ENCODE measurements at regions not wholly inside any gene's neighbourhood (a gene's known extent, or its start where the extent isn't known, plus 50 kb on each side); places are given as distances from the start of the nearest gene placed in this dataset.

DNA sequence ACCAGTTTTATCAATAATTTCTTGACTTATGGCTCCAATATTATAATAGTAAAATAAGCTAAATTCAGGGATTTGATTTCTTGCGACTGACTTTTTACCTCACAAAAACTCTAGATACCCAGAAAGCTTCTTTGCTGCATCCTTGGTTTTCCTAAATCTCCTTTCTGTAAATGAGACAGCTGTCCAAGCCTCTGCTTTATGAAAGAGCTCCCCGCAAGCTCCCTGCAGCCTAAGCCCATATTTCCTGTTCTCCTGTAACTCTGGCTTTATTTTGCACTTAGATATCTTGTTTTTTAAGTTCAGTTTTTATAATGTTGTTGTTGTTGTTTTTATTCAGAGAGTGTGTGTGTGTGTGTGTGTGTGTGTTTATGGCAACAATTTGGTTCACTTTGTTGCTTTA is 361.7 kb upstream of the PKDCC start:
- no peaks in the 10 kb centered on the region for H3K27me3 ChIP-seq (replicated peaks; ENCODE audit: control insufficient read depth, insufficient read depth, low read length, poor library complexity, severe bottlenecking)
- no peak overlapping the region for H3K27ac ChIP-seq (ENCODE audit: insufficient read depth, low read length, poor library complexity, severe bottlenecking)
- no peak overlapping the region for H3K4me3 ChIP-seq (ENCODE audit: insufficient read depth, low read depth, low read length, poor library complexity, severe bottlenecking)
- H3K4me1 ChIP-seq (ENCODE audit: control insufficient read depth, insufficient read depth, low read length, poor library complexity, severe bottlenecking) = no peaks in the 10 kb centered on the region
- no peak for DNase-seq
- no peaks in the 10 kb centered on the region for H3K9me3 ChIP-seq (ENCODE audit: control insufficient read depth, low read length)
- H3K36me3 ChIP-seq (ENCODE audit: control insufficient read depth, insufficient read depth, low read length) = no peaks in the 10 kb centered on the region

DNA sequence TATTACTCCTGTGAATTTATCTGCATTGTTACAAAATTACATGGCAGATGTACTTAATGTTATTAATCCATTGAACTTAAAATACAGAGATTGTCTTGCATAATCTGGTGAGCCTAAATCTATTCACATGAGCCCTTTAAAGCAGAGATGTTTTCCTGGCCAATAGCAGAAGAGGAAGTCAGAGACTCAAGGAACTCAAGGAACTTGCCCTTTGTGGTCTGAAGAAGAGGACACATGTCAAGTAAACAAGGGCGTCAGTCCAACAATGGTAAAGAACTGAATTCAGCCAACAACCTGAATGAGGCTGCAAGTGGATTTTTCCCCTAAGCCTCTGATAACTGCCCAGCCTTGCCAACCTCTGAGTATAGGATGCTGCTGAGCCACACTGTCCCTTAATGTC is 356.3 kb upstream of the PKDCC start:
- Histone ChIP-seq H3K27me3 (replicated peaks; ENCODE audit: control insufficient read depth, insufficient read depth, low read length, poor library complexity, severe bottlenecking) (no peaks in the 10 kb centered on the region), H3K36me3 (ENCODE audit: control insufficient read depth, insufficient read depth, low read length) (no peaks in the 10 kb centered on the region), H3K4me1 (ENCODE audit: control insufficient read depth, insufficient read depth, low read length, poor library complexity, severe bottlenecking) (no peaks in the 10 kb centered on the region), H3K9me3 (ENCODE audit: control insufficient read depth, low read length) (no peaks in the 10 kb centered on the region), H3K4me3 (ENCODE audit: insufficient read depth, low read depth, low read length, poor library complexity, severe bottlenecking) (no peak overlapping the region), H3K27ac (ENCODE audit: insufficient read depth, low read length, poor library complexity, severe bottlenecking) (no peak overlapping the region)
- DNase-seq = no peak

DNA sequence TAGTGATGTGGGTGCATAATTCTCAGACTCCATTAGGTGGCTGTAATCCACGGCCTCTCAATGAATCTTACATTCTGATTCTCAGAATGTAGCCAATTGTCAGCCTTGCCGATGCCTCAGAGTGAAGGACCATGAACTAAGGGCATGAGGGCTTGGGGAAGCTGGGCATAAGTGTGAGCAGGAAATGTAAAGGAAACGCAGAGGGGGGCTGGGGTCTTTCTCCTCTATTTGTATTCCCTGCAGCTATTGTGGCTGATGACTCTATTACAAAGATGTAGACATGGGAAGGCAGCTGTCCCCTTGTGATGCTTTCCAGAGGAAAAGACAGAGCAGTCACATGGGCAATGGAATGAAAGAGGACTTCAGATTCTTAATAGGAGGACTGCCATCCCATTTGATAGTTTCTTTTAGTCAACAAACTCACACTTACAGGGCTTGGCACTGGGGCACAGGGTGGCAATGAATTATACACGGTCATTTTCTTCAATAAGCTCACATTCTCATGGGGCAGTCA is 353.2 kb upstream of the PKDCC start:
- H3K4me3 ChIP-seq (ENCODE audit: insufficient read depth, low read depth, low read length, poor library complexity, severe bottlenecking) = no peak overlapping the region
- H3K36me3 ChIP-seq (ENCODE audit: control insufficient read depth, insufficient read depth, low read length) = no peaks in the 10 kb centered on the region
- DNase-seq = no peak
- no peaks in the 10 kb centered on the region for H3K4me1 ChIP-seq (ENCODE audit: control insufficient read depth, insufficient read depth, low read length, poor library complexity, severe bottlenecking)
- H3K9me3 ChIP-seq (ENCODE audit: control insufficient read depth, low read length) = no peaks in the 10 kb centered on the region
- no peak overlapping the region for H3K27ac ChIP-seq (ENCODE audit: insufficient read depth, low read length, poor library complexity, severe bottlenecking)
- no peaks in the 10 kb centered on the region for H3K27me3 ChIP-seq (replicated peaks; ENCODE audit: control insufficient read depth, insufficient read depth, low read length, poor library complexity, severe bottlenecking)

DNA sequence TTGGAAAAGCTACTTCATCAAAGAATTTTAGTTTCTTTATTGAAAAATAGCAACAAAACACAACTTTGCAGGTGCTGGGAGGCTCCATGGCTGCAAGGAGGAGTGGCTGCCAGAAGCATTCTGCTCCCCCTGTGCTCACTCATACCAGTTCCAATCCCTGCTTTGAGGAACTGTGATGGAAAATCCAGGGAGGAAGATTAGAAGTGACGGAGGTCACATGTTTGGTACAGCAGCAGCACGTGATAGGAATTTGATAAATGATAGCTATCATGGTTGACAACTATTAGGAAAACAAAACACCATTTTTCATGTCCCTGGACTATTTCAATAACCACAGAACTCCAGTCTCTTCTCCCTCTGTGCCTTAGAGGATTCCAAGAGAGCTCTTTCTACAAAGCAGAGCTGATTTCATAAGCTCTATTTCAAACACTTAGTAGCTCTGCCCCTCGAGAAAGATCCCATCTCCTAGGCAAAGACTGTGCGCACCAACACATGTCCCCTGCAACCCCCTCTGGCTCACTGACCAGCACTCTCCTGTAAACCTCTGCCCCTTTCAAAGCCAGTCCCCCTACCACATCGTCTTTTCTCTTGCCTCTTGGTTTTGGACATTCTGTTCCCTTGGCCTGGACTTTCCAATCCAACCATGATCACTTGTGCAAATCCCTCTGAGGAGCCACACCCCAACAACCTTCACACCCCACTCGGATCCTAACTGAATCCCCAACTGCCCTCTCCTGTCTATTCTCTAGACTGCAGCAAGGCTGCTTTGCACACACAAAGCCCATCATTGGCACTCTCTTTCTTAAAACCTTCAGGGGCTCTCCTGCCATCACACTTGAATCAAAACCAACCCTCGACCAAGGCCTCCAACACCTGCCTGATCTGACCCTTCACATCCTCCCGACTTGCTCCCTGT is 352.4 kb upstream of the PKDCC start:
- H3K4me3 ChIP-seq (ENCODE audit: insufficient read depth, low read depth, low read length, poor library complexity, severe bottlenecking) = no peak overlapping the region
- DNase-seq = no peak
- H3K4me1 ChIP-seq (ENCODE audit: control insufficient read depth, insufficient read depth, low read length, poor library complexity, severe bottlenecking) = no peaks in the 10 kb centered on the region
- no peak overlapping the region for H3K27ac ChIP-seq (ENCODE audit: insufficient read depth, low read length, poor library complexity, severe bottlenecking)
- no peaks in the 10 kb centered on the region for H3K27me3 ChIP-seq (replicated peaks; ENCODE audit: control insufficient read depth, insufficient read depth, low read length, poor library complexity, severe bottlenecking)
- no peaks in the 10 kb centered on the region for H3K9me3 ChIP-seq (ENCODE audit: control insufficient read depth, low read length)
- no peaks in the 10 kb centered on the region for H3K36me3 ChIP-seq (ENCODE audit: control insufficient read depth, insufficient read depth, low read length)

DNA sequence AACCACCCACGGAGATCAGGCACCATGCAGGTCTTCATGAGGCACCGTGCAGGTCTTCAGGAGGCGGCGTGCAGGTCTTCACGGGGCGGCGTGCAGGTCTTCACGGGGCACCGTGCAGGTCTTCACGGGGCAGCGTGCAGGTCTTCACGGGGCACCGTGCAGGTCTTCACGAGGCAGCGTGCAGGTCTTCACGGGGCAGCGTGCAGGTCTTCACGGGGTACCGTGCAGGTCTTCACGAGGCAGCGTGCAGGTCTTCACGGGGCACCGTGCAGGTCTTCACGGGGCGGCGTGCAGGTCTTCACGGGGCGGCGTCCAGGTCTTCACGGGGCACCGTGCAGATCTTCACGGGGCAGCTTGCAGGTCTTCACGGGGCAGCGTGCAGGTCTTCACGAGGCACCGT is 350.4 kb upstream of the PKDCC start:
- Histone ChIP-seq H3K4me1 (ENCODE audit: control insufficient read depth, insufficient read depth, low read length, poor library complexity, severe bottlenecking) (no peaks in the 10 kb centered on the region), H3K27ac (ENCODE audit: insufficient read depth, low read length, poor library complexity, severe bottlenecking) (no peak overlapping the region), H3K36me3 (ENCODE audit: control insufficient read depth, insufficient read depth, low read length) (no peaks in the 10 kb centered on the region), H3K9me3 (ENCODE audit: control insufficient read depth, low read length) (no peaks in the 10 kb centered on the region), H3K27me3 (replicated peaks; ENCODE audit: control insufficient read depth, insufficient read depth, low read length, poor library complexity, severe bottlenecking) (no peaks in the 10 kb centered on the region), H3K4me3 (ENCODE audit: insufficient read depth, low read depth, low read length, poor library complexity, severe bottlenecking) (no peak overlapping the region)
- DNase-seq = no peak

DNA sequence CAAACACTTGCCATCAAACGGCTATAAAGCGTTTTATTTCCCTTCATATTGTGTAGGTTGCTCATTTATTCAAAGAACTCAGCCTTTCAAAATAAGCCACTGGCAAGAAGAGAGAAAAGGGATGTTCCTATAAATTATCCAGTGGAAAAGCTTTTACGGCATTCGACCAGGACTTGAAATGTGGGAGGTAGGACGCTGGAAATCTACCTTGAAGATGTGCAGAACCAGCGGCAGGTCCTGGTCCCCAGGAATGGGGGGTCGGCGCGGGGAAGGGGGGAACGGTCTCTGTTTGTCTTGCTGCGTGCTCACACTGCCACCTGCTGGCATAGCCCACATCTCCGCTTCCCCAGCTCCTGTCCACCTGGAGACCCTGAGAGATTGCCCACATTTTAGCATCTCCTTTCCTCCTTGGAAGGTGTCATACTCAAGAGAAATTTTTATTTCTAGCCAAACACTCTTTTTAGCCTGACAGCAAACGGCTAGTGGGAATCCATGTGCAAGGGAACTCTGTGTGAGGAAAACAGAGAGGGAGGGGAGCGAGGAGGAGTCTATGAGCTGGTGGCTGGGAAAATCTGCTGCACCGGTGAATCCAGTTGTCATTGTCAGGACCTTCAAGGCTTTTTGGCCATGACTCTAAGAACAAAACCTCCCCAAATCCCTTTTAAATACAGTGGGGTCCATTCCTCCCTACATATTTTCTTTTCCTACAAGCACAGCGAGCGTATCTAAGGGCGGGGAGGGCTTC is 349.0 kb upstream of the PKDCC start:
- no peaks in the 10 kb centered on the region for H3K36me3 ChIP-seq (ENCODE audit: control insufficient read depth, insufficient read depth, low read length)
- H3K4me3 ChIP-seq (ENCODE audit: insufficient read depth, low read depth, low read length, poor library complexity, severe bottlenecking) = no peak overlapping the region
- H3K27me3 ChIP-seq (replicated peaks; ENCODE audit: control insufficient read depth, insufficient read depth, low read length, poor library complexity, severe bottlenecking) = no peaks in the 10 kb centered on the region
- H3K4me1 ChIP-seq (ENCODE audit: control insufficient read depth, insufficient read depth, low read length, poor library complexity, severe bottlenecking) = no peaks in the 10 kb centered on the region
- H3K27ac ChIP-seq (ENCODE audit: insufficient read depth, low read length, poor library complexity, severe bottlenecking) = no peak overlapping the region
- DNase-seq = no peak
- H3K9me3 ChIP-seq (ENCODE audit: control insufficient read depth, low read length) = no peaks in the 10 kb centered on the region

DNA sequence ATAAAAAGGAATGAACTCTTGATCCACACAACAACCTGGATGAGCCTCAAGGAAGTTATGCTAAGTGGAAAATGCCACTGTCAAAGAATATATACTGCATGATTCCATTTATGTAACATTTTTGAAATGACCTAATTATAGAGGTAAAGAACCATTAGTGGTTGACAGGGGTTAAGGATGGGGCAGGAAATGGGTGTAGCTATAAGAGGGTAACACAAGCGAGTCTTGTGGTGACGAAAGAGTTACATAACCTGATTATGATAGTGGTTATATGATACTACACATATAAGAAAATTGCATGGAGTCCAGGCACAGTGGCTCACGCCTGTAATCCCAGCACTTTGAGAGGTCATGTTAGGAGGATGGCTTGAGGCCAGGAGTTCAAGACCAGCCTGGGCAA is 346.6 kb upstream of the PKDCC start:
- H3K9me3 ChIP-seq (ENCODE audit: control insufficient read depth, low read length) = no peaks in the 10 kb centered on the region
- DNase-seq = no peak
- H3K36me3 ChIP-seq (ENCODE audit: control insufficient read depth, insufficient read depth, low read length) = no peaks in the 10 kb centered on the region
- no peak overlapping the region for H3K27ac ChIP-seq (ENCODE audit: insufficient read depth, low read length, poor library complexity, severe bottlenecking)
- no peaks in the 10 kb centered on the region for H3K27me3 ChIP-seq (replicated peaks; ENCODE audit: control insufficient read depth, insufficient read depth, low read length, poor library complexity, severe bottlenecking)
- no peaks in the 10 kb centered on the region for H3K4me1 ChIP-seq (ENCODE audit: control insufficient read depth, insufficient read depth, low read length, poor library complexity, severe bottlenecking)
- no peak overlapping the region for H3K4me3 ChIP-seq (ENCODE audit: insufficient read depth, low read depth, low read length, poor library complexity, severe bottlenecking)

DNA sequence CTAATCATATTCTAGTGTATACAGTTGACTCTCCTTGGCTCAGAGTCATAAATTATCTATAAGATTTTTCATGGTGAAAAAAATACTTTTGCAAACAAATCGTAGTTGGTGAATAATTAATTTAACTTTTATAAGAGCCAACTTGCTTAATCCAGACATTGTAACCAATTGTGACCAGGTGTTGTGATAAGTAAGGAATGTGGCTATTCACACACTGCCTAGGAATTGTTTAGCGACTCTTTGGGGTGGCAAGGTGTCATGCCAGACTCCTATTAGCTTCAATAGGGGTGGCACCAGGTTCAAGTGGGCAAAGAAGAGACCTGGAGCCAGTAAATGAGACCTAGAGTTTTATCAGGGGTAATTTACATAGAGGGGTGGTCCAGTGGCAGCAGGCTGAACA is 344.7 kb upstream of the PKDCC start:
- Histone ChIP-seq H3K27ac (ENCODE audit: insufficient read depth, low read length, poor library complexity, severe bottlenecking) (no peak overlapping the region), H3K9me3 (ENCODE audit: control insufficient read depth, low read length) (no peaks in the 10 kb centered on the region), H3K27me3 (replicated peaks; ENCODE audit: control insufficient read depth, insufficient read depth, low read length, poor library complexity, severe bottlenecking) (no peaks in the 10 kb centered on the region), H3K36me3 (ENCODE audit: control insufficient read depth, insufficient read depth, low read length) (no peaks in the 10 kb centered on the region), H3K4me3 (ENCODE audit: insufficient read depth, low read depth, low read length, poor library complexity, severe bottlenecking) (no peak overlapping the region), H3K4me1 (ENCODE audit: control insufficient read depth, insufficient read depth, low read length, poor library complexity, severe bottlenecking) (no peaks in the 10 kb centered on the region)
- no peak for DNase-seq

DNA sequence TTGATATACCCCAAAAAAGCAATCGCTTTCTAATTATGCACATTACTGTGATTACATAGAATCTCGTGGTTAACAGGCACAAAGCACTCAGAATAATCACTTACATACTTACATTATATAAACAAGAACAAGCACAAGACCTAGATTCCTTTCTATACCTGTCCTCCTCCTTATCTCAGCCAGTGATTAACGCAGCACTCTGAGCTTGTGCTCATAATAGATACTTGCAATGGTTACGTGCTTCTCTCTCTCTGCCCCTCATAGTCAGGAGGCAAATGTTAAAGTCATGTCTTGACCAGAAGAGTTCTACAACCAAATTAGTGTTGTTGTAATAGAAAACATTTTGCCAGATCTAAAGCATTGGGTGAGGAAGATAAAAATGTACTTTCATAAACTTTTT is 342.2 kb upstream of the PKDCC start:
- H3K36me3 ChIP-seq (ENCODE audit: control insufficient read depth, insufficient read depth, low read length) = no peaks in the 10 kb centered on the region
- no peaks in the 10 kb centered on the region for H3K27me3 ChIP-seq (replicated peaks; ENCODE audit: control insufficient read depth, insufficient read depth, low read length, poor library complexity, severe bottlenecking)
- H3K4me3 ChIP-seq (ENCODE audit: insufficient read depth, low read depth, low read length, poor library complexity, severe bottlenecking) = no peak overlapping the region
- no peak overlapping the region for H3K27ac ChIP-seq (ENCODE audit: insufficient read depth, low read length, poor library complexity, severe bottlenecking)
- H3K4me1 ChIP-seq (ENCODE audit: control insufficient read depth, insufficient read depth, low read length, poor library complexity, severe bottlenecking) = no peaks in the 10 kb centered on the region
- DNase-seq = no peak
- H3K9me3 ChIP-seq (ENCODE audit: control insufficient read depth, low read length) = no peaks in the 10 kb centered on the region

DNA sequence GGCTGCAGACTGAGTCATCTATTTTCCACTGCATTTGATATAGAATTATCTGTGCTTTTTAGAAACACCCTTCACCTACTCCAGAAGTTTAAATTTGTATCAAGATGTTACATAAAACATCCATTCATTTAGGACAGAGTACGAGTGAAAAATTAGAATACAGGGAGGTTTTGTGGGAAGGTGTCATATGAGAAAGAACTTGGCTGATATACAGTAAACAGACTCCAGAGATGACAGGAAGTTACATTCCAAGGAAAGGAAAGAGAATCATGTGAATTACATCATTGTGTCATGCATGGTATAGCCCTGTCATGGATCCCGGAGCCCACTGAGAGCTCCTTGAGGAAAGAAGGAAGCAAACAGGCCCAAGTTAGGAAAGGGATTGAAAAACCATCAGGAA is 341.5 kb upstream of the PKDCC start:
- DNase-seq = no peak
- Histone ChIP-seq H3K4me1 (ENCODE audit: control insufficient read depth, insufficient read depth, low read length, poor library complexity, severe bottlenecking) (no peaks in the 10 kb centered on the region), H3K36me3 (ENCODE audit: control insufficient read depth, insufficient read depth, low read length) (no peaks in the 10 kb centered on the region), H3K27me3 (replicated peaks; ENCODE audit: control insufficient read depth, insufficient read depth, low read length, poor library complexity, severe bottlenecking) (no peaks in the 10 kb centered on the region), H3K27ac (ENCODE audit: insufficient read depth, low read length, poor library complexity, severe bottlenecking) (no peak overlapping the region), H3K4me3 (ENCODE audit: insufficient read depth, low read depth, low read length, poor library complexity, severe bottlenecking) (no peak overlapping the region), H3K9me3 (ENCODE audit: control insufficient read depth, low read length) (no peaks in the 10 kb centered on the region)

Data from effector memory CD4-positive, alpha-beta T cell (primary cell).